ENCODE measurements at regions not wholly inside any gene's neighbourhood (a gene's known extent, or its start where the extent isn't known, plus 50 kb on each side); places are given as distances from the start of the nearest gene placed in this dataset.

- no peak overlapping the region for H3K4me3 ChIP-seq (ENCODE audit: low read depth, low read length)
- no peak for TF ChIP-seq CTCF (IDR thresholded peaks at IDR 0.05; ENCODE audit: low read depth, low read length, missing control alignments)
- peak; percentile 64 for DNase-seq (ENCODE audit: low read depth)
- in situ Hi-C loops (cut with HindIII; ENCODE audit: low sequenced_read_pairs), result no loop called here
Measured at GRCh38 chr5:39775086-39775796, 350.5 kb upstream of the DAB2 start.

- in situ Hi-C loops (cut with HindIII; ENCODE audit: low sequenced_read_pairs), result no loop called here
- no peak for TF ChIP-seq CTCF (IDR thresholded peaks at IDR 0.05; ENCODE audit: low read depth, low read length, missing control alignments)
- DNase-seq (ENCODE audit: low read depth), result no peak
- no peak overlapping the region for H3K4me3 ChIP-seq (ENCODE audit: low read depth, low read length)
Measured at GRCh38 chr5:39774605-39775004, 349.8 kb upstream of the DAB2 start.

- in situ Hi-C loops (cut with HindIII; ENCODE audit: low sequenced_read_pairs), result no loop called here
- no peak overlapping the region for H3K4me3 ChIP-seq (ENCODE audit: low read depth, low read length)
- TF ChIP-seq CTCF (IDR thresholded peaks at IDR 0.05; ENCODE audit: low read depth, low read length, missing control alignments), result no peak
- no peak for DNase-seq (ENCODE audit: low read depth)
Measured at GRCh38 chr5:39772307-39772706, 347.5 kb upstream of the DAB2 start.

GRCh38 chr5:39767916-39768315 lies 343.1 kb upstream of the DAB2 start:
- no peak overlapping the region for H3K4me3 ChIP-seq (ENCODE audit: low read depth, low read length)
- no peak for TF ChIP-seq CTCF (IDR thresholded peaks at IDR 0.05; ENCODE audit: low read depth, low read length, missing control alignments)
- in situ Hi-C loops (cut with HindIII; ENCODE audit: low sequenced_read_pairs), result no loop called here
- DNase-seq (ENCODE audit: low read depth), result no peak

- H3K4me3 ChIP-seq (ENCODE audit: low read depth, low read length), result no peak overlapping the region
- no peak for TF ChIP-seq CTCF (IDR thresholded peaks at IDR 0.05; ENCODE audit: low read depth, low read length, missing control alignments)
- DNase-seq (ENCODE audit: low read depth), result peak; percentile 74
- in situ Hi-C loops (cut with HindIII; ENCODE audit: low sequenced_read_pairs), result no loop called here
Measured at GRCh38 chr5:39765366-39765765, 340.6 kb upstream of the DAB2 start.

GRCh38 chr5:39762761-39763160 lies 338.0 kb upstream of the DAB2 start:
- no peak overlapping the region for H3K4me3 ChIP-seq (ENCODE audit: low read depth, low read length)
- no peak for TF ChIP-seq CTCF (IDR thresholded peaks at IDR 0.05; ENCODE audit: low read depth, low read length, missing control alignments)
- in situ Hi-C loops (cut with HindIII; ENCODE audit: low sequenced_read_pairs), result no loop called here
- no peak for DNase-seq (ENCODE audit: low read depth)

Data from astrocyte of the cerebellum (primary cell).